ENCODE measurements at regions not wholly inside any gene's neighbourhood (a gene's known extent, or its start where the extent isn't known, plus 50 kb on each side); places are given as distances from the start of the nearest gene placed in this dataset.
A peak's percentile ranks its signal among the peaks of the same experiment; 100 is the strongest.

GRCh38 chr5:159774476-159775031 lies 141.7 kb upstream of the ADRA1B start:
- Histone ChIP-seq H3K4me1 (ENCODE audit: insufficient read depth, low read length) (peaks cover 17% of the 10 kb centered on the region), H3K9me3 (ENCODE audit: insufficient read depth, low read depth, low read length) (no peaks in the 10 kb centered on the region), H3K4me2 (ENCODE audit: low read length) (no peak overlapping the region), H3K79me2 (ENCODE audit: insufficient read depth, low read length) (no peaks in the 10 kb centered on the region), H4K20me1 (ENCODE audit: insufficient read depth, low read length) (no peaks in the 10 kb centered on the region), H2AFZ (ENCODE audit: low read depth, low read length) (no peak overlapping the region), H3K36me3 (ENCODE audit: insufficient read depth, low read length) (no peaks in the 10 kb centered on the region), H3K27ac (ENCODE audit: low read depth, low read length) (no peak overlapping the region), H3K27me3 (ENCODE audit: insufficient read depth, low read length) (no peaks in the 10 kb centered on the region), H3K9ac (ENCODE audit: low read length) (no peak overlapping the region), H3K4me3 (ENCODE audit: insufficient read depth, low read depth, low read length) (no peak overlapping the region)
- H3K27me3 Mint-ChIP-seq (ENCODE audit: low read depth, unreplicated experiment): peaks cover 10% of the 10 kb centered on the region
- peaks cover 2% of the 10 kb centered on the region for H3K9me3 Mint-ChIP-seq (ENCODE audit: unreplicated experiment)
- DNase-seq (ENCODE audit: low read depth) (no peak), FAIRE-seq (no peak)
- no peak overlapping the region for H3K27ac Mint-ChIP-seq (ENCODE audit: unreplicated experiment)
- H3K4me3 Mint-ChIP-seq (ENCODE audit: unreplicated experiment): no peak overlapping the region
- TF ChIP-seq CTCF (IDR thresholded peaks at IDR 0.05; ENCODE audit: insufficient read depth, low read depth, low read length) (no peak), EZH2 (IDR thresholded peaks at IDR 0.05; ENCODE audit: insufficient read depth, low read length) (no peak)
- H3K36me3 Mint-ChIP-seq (ENCODE audit: low read depth, unreplicated experiment): no peaks in the 10 kb centered on the region
- H3K4me1 Mint-ChIP-seq (ENCODE audit: low read depth, unreplicated experiment): peaks cover 8% of the 10 kb centered on the region

GRCh38 chr5:159775890-159776289 lies 140.4 kb upstream of the ADRA1B start:
- TF ChIP-seq CTCF (IDR thresholded peaks at IDR 0.05; ENCODE audit: insufficient read depth, low read depth, low read length) (no peak), EZH2 (IDR thresholded peaks at IDR 0.05; ENCODE audit: insufficient read depth, low read length) (no peak)
- DNase-seq (ENCODE audit: low read depth): peak; percentile 31

GRCh38 chr5:159777049-159777660 lies 139.1 kb upstream of the ADRA1B start:
- no peak overlapping the region for H3K4me3 Mint-ChIP-seq (ENCODE audit: unreplicated experiment)
- H3K9me3 Mint-ChIP-seq (ENCODE audit: unreplicated experiment): peaks cover 4% of the 10 kb centered on the region
- H3K27me3 Mint-ChIP-seq (ENCODE audit: low read depth, unreplicated experiment): peaks cover 10% of the 10 kb centered on the region
- H3K27ac Mint-ChIP-seq (ENCODE audit: unreplicated experiment): no peak overlapping the region
- peaks cover 29% of the 10 kb centered on the region for H3K4me1 Mint-ChIP-seq (ENCODE audit: low read depth, unreplicated experiment)
- no peaks in the 10 kb centered on the region for H3K36me3 Mint-ChIP-seq (ENCODE audit: low read depth, unreplicated experiment)
- FAIRE-seq: no peak
- Histone ChIP-seq H4K20me1 (ENCODE audit: insufficient read depth, low read length) (no peaks in the 10 kb centered on the region), H3K27ac (ENCODE audit: low read depth, low read length) (no peak overlapping the region), H3K9me3 (ENCODE audit: insufficient read depth, low read depth, low read length) (no peaks in the 10 kb centered on the region), H3K9ac (ENCODE audit: low read length) (no peak overlapping the region), H3K36me3 (ENCODE audit: insufficient read depth, low read length) (no peaks in the 10 kb centered on the region), H2AFZ (ENCODE audit: low read depth, low read length) (no peak overlapping the region), H3K79me2 (ENCODE audit: insufficient read depth, low read length) (no peaks in the 10 kb centered on the region), H3K4me1 (ENCODE audit: insufficient read depth, low read length) (peaks cover 32% of the 10 kb centered on the region), H3K27me3 (ENCODE audit: insufficient read depth, low read length) (no peaks in the 10 kb centered on the region), H3K4me2 (ENCODE audit: low read length) (no peak overlapping the region), H3K4me3 (ENCODE audit: insufficient read depth, low read depth, low read length) (no peak overlapping the region)
- DNase-seq (ENCODE audit: low read depth): no peak
- TF ChIP-seq CTCF (IDR thresholded peaks at IDR 0.05; ENCODE audit: insufficient read depth, low read depth, low read length): no peak
- TF ChIP-seq EZH2 (IDR thresholded peaks at IDR 0.05; ENCODE audit: insufficient read depth, low read length): no peak

More at GRCh38 chr5:159775890-159776289, 140.4 kb upstream of the ADRA1B start:
- peaks cover 18% of the 10 kb centered on the region for H3K4me1 Mint-ChIP-seq (ENCODE audit: low read depth, unreplicated experiment)
- Histone ChIP-seq H3K27ac (ENCODE audit: low read depth, low read length) (no peak overlapping the region), H3K4me3 (ENCODE audit: insufficient read depth, low read depth, low read length) (no peak overlapping the region), H3K9ac (ENCODE audit: low read length) (no peak overlapping the region), H3K79me2 (ENCODE audit: insufficient read depth, low read length) (no peaks in the 10 kb centered on the region), H3K27me3 (ENCODE audit: insufficient read depth, low read length) (no peaks in the 10 kb centered on the region), H3K4me1 (ENCODE audit: insufficient read depth, low read length) (peaks cover 28% of the 10 kb centered on the region), H3K4me2 (ENCODE audit: low read length) (no peak overlapping the region), H4K20me1 (ENCODE audit: insufficient read depth, low read length) (no peaks in the 10 kb centered on the region), H3K9me3 (ENCODE audit: insufficient read depth, low read depth, low read length) (no peaks in the 10 kb centered on the region), H3K36me3 (ENCODE audit: insufficient read depth, low read length) (no peaks in the 10 kb centered on the region), H2AFZ (ENCODE audit: low read depth, low read length) (no peak overlapping the region)
- peaks cover 4% of the 10 kb centered on the region for H3K9me3 Mint-ChIP-seq (ENCODE audit: unreplicated experiment)
- peak overlapping the region; percentile 6 for H3K27ac Mint-ChIP-seq (ENCODE audit: unreplicated experiment)
- H3K36me3 Mint-ChIP-seq (ENCODE audit: low read depth, unreplicated experiment): no peaks in the 10 kb centered on the region
- no peak overlapping the region for H3K4me3 Mint-ChIP-seq (ENCODE audit: unreplicated experiment)
- H3K27me3 Mint-ChIP-seq (ENCODE audit: low read depth, unreplicated experiment): peaks cover 10% of the 10 kb centered on the region
- no peak for FAIRE-seq
